Endothelial cell of umbilical vein (primary cell): ENCODE measurements at regions not wholly inside any gene's neighbourhood (a gene's known extent, or its start where the extent isn't known, plus 50 kb on each side); places are given as distances from the start of the nearest gene placed in this dataset.

Experiments used
- BruUV-seq: library from RNA; stranded (reverse); fragments of 400-500 nt; replicated peaks from 2 replicates; lab custom pipeline; 2021; lab: Mats Ljungman, UMichigan
- CTCF ChIA-PET: fragments of 300-600, 350-600 bp; sonication (Branson Sonifier 250); formaldehyde crosslinking; loops from one replicate; lab custom pipeline; 2021; ENCODE audit warnings: antibody characterized with exemption, inconsistent platforms; lab: Charles Lee
- POLR2A ChIA-PET: fragments of 300-600, 350-600 bp; sonication (Branson Sonifier 250); formaldehyde crosslinking; loops from one replicate; lab custom pipeline; 2021; ENCODE audit warnings: antibody characterized with exemption, inconsistent platforms; lab: Charles Lee
- DNase-seq: peaks from one replicate; pipeline ENCODE4 v3.0.0-alpha.2; 2011; ENCODE audit warnings: low read depth, low spot score
- FAIRE-seq: peaks from 2 replicates; lab custom pipeline; 2011; peaks lifted over from hg19 to GRCh38; lab: Jason Lieb, UNC
- H2AFZ ChIP-seq: 2 replicates; pipeline ENCODE4 v1.6.0; 2012; ENCODE audit warnings: low read depth, low read length, control low read depth, inconsistent platforms
- H3K27ac ChIP-seq: 2 replicates; pipeline ENCODE4 v1.5.1; 2011; ENCODE audit warnings: low read depth, mild to moderate bottlenecking, control low read depth, low read length, moderate library complexity; ENCODE audit not compliant: insufficient read depth
- H3K27me3 ChIP-seq, 2 experiments: 2 replicates each; pipeline versions ENCODE4 v1.6.0 to v1.6.1; 2011; ENCODE audit warnings: low read length in 2 of 2, mixed read lengths in 1 of 2; ENCODE audit not compliant: control insufficient read depth in 2 of 2, insufficient read depth in 2 of 2
- H3K36me3 ChIP-seq, 2 experiments: 2 replicates in 1 of 2; 3 replicates in 1 of 2; pipeline ENCODE4 v1.5.1; 2011; ENCODE audit warnings: low read length in 2 of 2, mild to moderate bottlenecking in 1 of 2, moderate library complexity in 1 of 2; ENCODE audit not compliant: control insufficient read depth in 2 of 2, insufficient read depth in 2 of 2; ENCODE audit errors: extremely low read depth in 1 of 2
- H3K4me1 ChIP-seq: 3 replicates; pipeline ENCODE4 v1.5.1; 2011; ENCODE audit warnings: mild to moderate bottlenecking, low read length; ENCODE audit not compliant: control insufficient read depth, insufficient read depth; ENCODE audit errors: extremely low read depth
- H3K4me2 ChIP-seq: 2 replicates; pipeline ENCODE4 v1.6.1; 2011; ENCODE audit warnings: low read length, control low read depth, mixed read lengths; ENCODE audit not compliant: insufficient read depth
- H3K4me3 ChIP-seq, 3 experiments: fragments of 200-600 bp in 1 of 3; sonication (generic), shearing (Covaris generic) in 1 of 3; replicated peaks in 1 of 3; 2 replicates each; pipeline ENCODE4 v1.5.1; 2011 to 2016; ENCODE audit warnings: control low read depth in 3 of 3, low read length in 3 of 3, mild to moderate bottlenecking in 2 of 3, inconsistent platforms in 1 of 3, low read depth in 1 of 3, moderate library complexity in 1 of 3; ENCODE audit not compliant: insufficient read depth in 1 of 3
- H3K79me2 ChIP-seq: 2 replicates; pipeline ENCODE4 v1.6.0; 2012; ENCODE audit warnings: low read length, inconsistent platforms; ENCODE audit not compliant: control insufficient read depth, insufficient read depth
- H3K9ac ChIP-seq: replicated peaks from 2 replicates; pipeline ENCODE3; 2011; ENCODE audit warnings: low read length, control low read depth; ENCODE audit not compliant: insufficient read depth; ENCODE audit errors: extremely low read depth
- H3K9me1 ChIP-seq: replicated peaks from 3 replicates; pipeline ENCODE4 v1.6.0; 2011; ENCODE audit warnings: mild to moderate bottlenecking, low read length; ENCODE audit not compliant: control insufficient read depth, insufficient read depth; ENCODE audit errors: extremely low read depth
- H3K9me3 ChIP-seq: replicated peaks from 2 replicates; pipeline ENCODE4 v1.5.1; 2012; ENCODE audit warnings: low read length, inconsistent platforms; ENCODE audit not compliant: control insufficient read depth, insufficient read depth
- H4K20me1 ChIP-seq: replicated peaks from 2 replicates; pipeline ENCODE3; 2011; ENCODE audit warnings: mild to moderate bottlenecking, low read length; ENCODE audit not compliant: control insufficient read depth, insufficient read depth; ENCODE audit errors: extremely low read depth
- EZH2 ChIP-seq: IDR thresholded peaks from 2 replicates; pipeline ENCODE4 v1.6.1; 2012; ENCODE audit warnings: borderline replicate concordance, low read depth, mild to moderate bottlenecking, moderate library complexity, low read length, inconsistent platforms; ENCODE audit not compliant: severe bottlenecking
- FOS ChIP-seq: IDR thresholded peaks from 2 replicates; pipeline ENCODE4 v1.6.1; 2011; ENCODE audit warnings: mild to moderate bottlenecking, low read length, moderate library complexity, borderline replicate concordance; ENCODE audit not compliant: insufficient read depth
- GATA2 ChIP-seq: IDR thresholded peaks from 2 replicates; pipeline ENCODE4 v1.7.0; 2011; ENCODE audit warnings: low read depth, mild to moderate bottlenecking, moderate library complexity, mixed read lengths, low read length; ENCODE audit not compliant: insufficient read length, insufficient read depth
- JUN ChIP-seq: IDR thresholded peaks from 2 replicates; pipeline ENCODE4 v1.6.1; 2011; ENCODE audit warnings: borderline replicate concordance, low read depth; ENCODE audit not compliant: insufficient read length, insufficient read depth
- MYC ChIP-seq: IDR thresholded peaks from one replicate; pipeline ENCODE4 v1.6.1; 2011; ENCODE audit warnings: mild to moderate bottlenecking, low read depth, low read length
- POLR2A ChIP-seq: IDR thresholded peaks from 2 replicates; pipeline ENCODE4 v1.6.1; 2012; ENCODE audit warnings: low read depth, mild to moderate bottlenecking, control low read depth, low read length
- POLR2AphosphoS5 ChIP-seq: IDR thresholded peaks from 2 replicates; pipeline ENCODE4 v1.6.1; 2012; ENCODE audit warnings: low read depth, mild to moderate bottlenecking, control low read depth, low read length, moderate library complexity; ENCODE audit not compliant: insufficient read depth
- dilution Hi-C: fragments of 300-500 bp; cut with MboI; formaldehyde crosslinking; loops from one replicate; pipeline ENCODE4 v1.15.0; 2019; ENCODE audit warnings: low sequenced_read_pairs; ENCODE audit not compliant: extremely low pct_ligation_motif_present
- intact Hi-C: fragments of 100-400 bp; cut with micrococcal nuclease; formaldehyde crosslinking; loops from one replicate; pipeline ENCODE4 v1.10.0; 2022
- TF ChIP-seq, protein P1 (sequence below): IDR thresholded peaks from 2 replicates; pipeline ENCODE4 v1.6.1; 2011; ENCODE audit not compliant: insufficient read depth, insufficient read length
- TF ChIP-seq, protein P2 (sequence below), 2 donors: IDR thresholded peaks; 1 replicate in 1 of 2; 2 replicates in 1 of 2; pipeline ENCODE4 v1.5.1; 2011; ENCODE audit warnings: low read length in 2 of 2, mild to moderate bottlenecking in 2 of 2, moderate library complexity in 2 of 2, control low read depth in 1 of 2, inconsistent platforms in 1 of 2, low read depth in 1 of 2; ENCODE audit not compliant: insufficient read depth in 1 of 2; ENCODE audit errors: extremely low read depth in 1 of 2

DNA sequence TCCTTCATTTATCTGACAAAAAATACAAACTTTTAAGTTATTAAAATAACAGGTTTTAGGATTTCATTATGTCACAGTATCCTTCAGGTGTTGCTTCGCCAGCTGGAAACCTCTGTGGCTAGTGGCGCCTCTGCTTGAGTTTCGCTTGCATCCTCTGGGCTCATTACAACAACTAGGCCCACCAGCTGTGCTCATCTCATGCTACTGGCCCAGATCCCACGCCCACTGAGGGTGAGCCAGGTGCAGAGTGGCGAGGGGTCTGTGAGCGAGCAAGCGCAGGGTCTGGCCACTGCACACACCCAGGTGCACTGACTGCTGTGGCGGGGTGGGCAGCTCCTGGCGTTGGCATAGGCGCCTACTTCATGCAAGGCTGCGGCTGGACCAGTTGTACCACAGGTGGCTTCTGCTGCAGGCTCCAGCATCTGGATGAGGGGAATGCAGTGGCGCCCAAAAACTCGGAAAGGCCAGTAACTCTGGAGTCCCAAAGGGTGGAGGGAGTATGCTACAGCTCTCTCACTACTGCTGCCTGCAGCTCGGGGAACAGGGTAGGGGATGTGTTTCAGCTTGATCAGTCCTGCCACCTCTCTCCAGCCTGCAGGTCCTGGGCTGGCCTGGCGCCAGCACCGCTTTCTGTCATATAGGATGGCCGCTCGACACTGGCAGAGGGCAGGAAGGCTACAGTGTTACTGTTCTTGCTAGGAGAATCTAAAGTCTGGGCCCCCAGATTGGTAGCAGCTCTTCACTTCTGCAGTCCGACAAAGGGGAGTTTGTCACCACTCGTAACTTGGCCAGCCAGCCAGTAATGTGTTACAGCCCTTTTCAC, 452.1 kb downstream of the TUSC1 start:
- H3K9me1 ChIP-seq: no peaks in the 10 kb centered on the region
- no peak overlapping the region for H3K4me2 ChIP-seq
- peaks cover 1% of the 10 kb centered on the region for H3K9me3 ChIP-seq
- no peaks in the 10 kb centered on the region for H3K36me3 ChIP-seq
- H4K20me1 ChIP-seq: no peaks in the 10 kb centered on the region
- H3K79me2 ChIP-seq: no peaks in the 10 kb centered on the region
- no peak for DNase-seq
- H3K4me1 ChIP-seq: no peaks in the 10 kb centered on the region
- ChIA-PET CTCF (no interaction called here), POLR2A (no interaction called here)
- intact Hi-C loops (no loop called here), dilution Hi-C loops (no loop called here)
- no peak overlapping the region for H3K27ac ChIP-seq
- H3K27me3 ChIP-seq: no peaks in the 10 kb centered on the region
- no peak overlapping the region for H3K4me3 ChIP-seq
- FAIRE-seq: no peak
- H3K9ac ChIP-seq: no peak overlapping the region
- H2AFZ ChIP-seq: no peak overlapping the region
- no TSS peak for BruUV-seq
- TF ChIP-seq POLR2A (no peak), GATA2 (no peak), MYC (no peak), JUN (no peak), EZH2 (no peak), FOS (no peak), POLR2AphosphoS5 (no peak)
- TF ChIP-seq, protein P1, sequence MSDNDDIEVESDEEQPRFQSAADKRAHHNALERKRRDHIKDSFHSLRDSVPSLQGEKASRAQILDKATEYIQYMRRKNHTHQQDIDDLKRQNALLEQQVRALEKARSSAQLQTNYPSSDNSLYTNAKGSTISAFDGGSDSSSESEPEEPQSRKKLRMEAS: no peak
- TF ChIP-seq, protein P2, sequence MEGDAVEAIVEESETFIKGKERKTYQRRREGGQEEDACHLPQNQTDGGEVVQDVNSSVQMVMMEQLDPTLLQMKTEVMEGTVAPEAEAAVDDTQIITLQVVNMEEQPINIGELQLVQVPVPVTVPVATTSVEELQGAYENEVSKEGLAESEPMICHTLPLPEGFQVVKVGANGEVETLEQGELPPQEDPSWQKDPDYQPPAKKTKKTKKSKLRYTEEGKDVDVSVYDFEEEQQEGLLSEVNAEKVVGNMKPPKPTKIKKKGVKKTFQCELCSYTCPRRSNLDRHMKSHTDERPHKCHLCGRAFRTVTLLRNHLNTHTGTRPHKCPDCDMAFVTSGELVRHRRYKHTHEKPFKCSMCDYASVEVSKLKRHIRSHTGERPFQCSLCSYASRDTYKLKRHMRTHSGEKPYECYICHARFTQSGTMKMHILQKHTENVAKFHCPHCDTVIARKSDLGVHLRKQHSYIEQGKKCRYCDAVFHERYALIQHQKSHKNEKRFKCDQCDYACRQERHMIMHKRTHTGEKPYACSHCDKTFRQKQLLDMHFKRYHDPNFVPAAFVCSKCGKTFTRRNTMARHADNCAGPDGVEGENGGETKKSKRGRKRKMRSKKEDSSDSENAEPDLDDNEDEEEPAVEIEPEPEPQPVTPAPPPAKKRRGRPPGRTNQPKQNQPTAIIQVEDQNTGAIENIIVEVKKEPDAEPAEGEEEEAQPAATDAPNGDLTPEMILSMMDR (IDR thresholded peaks at IDR 0.05; ENCODE audit: extremely low read depth in 1 of 2, insufficient read depth in 1 of 2, low read depth in 1 of 2, low read length in 2 of 2): no peak
